SK-N-SH treated with all-trans-retinoic acid at 6 μM for 48 hours (cell line): ENCODE measurements at regions not wholly inside any gene's neighbourhood (a gene's known extent, or its start where the extent isn't known, plus 50 kb on each side); places are given as distances from the start of the nearest gene placed in this dataset.

Source experiments
- ARNTL ChIP-seq: fragments of 450-650 bp; formaldehyde crosslinking; IDR thresholded peaks from 2 replicates; pipeline ENCODE4 v1.5.0; 2020; ENCODE audit warnings: low read depth, mild to moderate bottlenecking, moderate library complexity, borderline replicate concordance
- BACH2 ChIP-seq: fragments of 250-450 bp; sonication (Bioruptor Pico); IDR thresholded peaks from 2 replicates; pipeline ENCODE4 v1.9.0; 2021; ENCODE audit warnings: mild to moderate bottlenecking, borderline replicate concordance
- CSDC2 ChIP-seq: fragments of 250-450 bp; sonication (Bioruptor Pico); IDR thresholded peaks from 2 replicates; pipeline ENCODE4 v1.5.0; 2020; ENCODE audit warnings: mild to moderate bottlenecking, moderate library complexity
- CSRNP3 ChIP-seq: fragments of 250-450 bp; sonication (Bioruptor Pico); IDR thresholded peaks from 2 replicates; pipeline ENCODE4 v1.5.1; 2021; ENCODE audit warnings: mild to moderate bottlenecking, moderate library complexity
- GLIS3 ChIP-seq: fragments of 250-450 bp; sonication (Bioruptor Pico); IDR thresholded peaks from 2 replicates; pipeline ENCODE4 v1.5.0; 2020; ENCODE audit warnings: mild to moderate bottlenecking, moderate library complexity
- ISL1 ChIP-seq: fragments of 250-450 bp; sonication (Bioruptor Pico); IDR thresholded peaks from 2 replicates; pipeline ENCODE4 v2.1.2; 2022; ENCODE audit warnings: mild to moderate bottlenecking, moderate library complexity
- PATZ1 ChIP-seq: fragments of 250-450 bp; sonication (Bioruptor Pico); IDR thresholded peaks from 2 replicates; pipeline ENCODE4 v1.8.0; 2020; ENCODE audit warnings: mild to moderate bottlenecking, moderate library complexity, borderline replicate concordance
- RARB ChIP-seq: fragments of 250-450 bp; sonication (Bioruptor Pico); IDR thresholded peaks from 2 replicates; pipeline ENCODE4 v1.8.0; 2021; ENCODE audit warnings: mild to moderate bottlenecking, moderate library complexity
- TOX ChIP-seq: fragments of 250-450 bp; sonication (Bioruptor Pico); IDR thresholded peaks from 2 replicates; pipeline ENCODE4 v1.8.0; 2021; ENCODE audit warnings: mild to moderate bottlenecking, moderate library complexity, borderline replicate concordance
- ZC3H10 ChIP-seq: fragments of 250-450 bp; sonication (Bioruptor Pico); IDR thresholded peaks from 2 replicates; pipeline ENCODE4 v1.5.1; 2021; ENCODE audit warnings: mild to moderate bottlenecking, moderate library complexity
- ZFP30 ChIP-seq: fragments of 450-650 bp; formaldehyde crosslinking; IDR thresholded peaks from 2 replicates; pipeline ENCODE4 v1.5.0; 2022; ENCODE audit warnings: mild to moderate bottlenecking, moderate library complexity
- TF ChIP-seq, protein P1 (sequence below): fragments of 250-450 bp; sonication (Bioruptor Pico); IDR thresholded peaks from 2 replicates; pipeline ENCODE4 v1.8.0; 2021; ENCODE audit warnings: low read depth, mild to moderate bottlenecking, moderate library complexity, borderline replicate concordance

- TF ChIP-seq CSDC2 (CRISPR knock-in tag), result no peak
- 0 out of 2 replicates have a peak, but pooled peaks have one; percentile 37 for TF ChIP-seq PATZ1 (CRISPR knock-in tag)
- TF ChIP-seq RARB, result peak; percentile 16; the same call in 1 of the 2 replicates
- TF ChIP-seq BACH2 (CRISPR knock-in tag), result no peak
- TF ChIP-seq ARNTL (CRISPR knock-in tag), result no peak
- TF ChIP-seq GLIS3 (CRISPR knock-in tag), result no peak
- TF ChIP-seq TOX (CRISPR knock-in tag), result no peak; the same call in 1 of the 2 replicates
- peak; percentile 42; the same call in 1 of the 2 replicates for TF ChIP-seq ISL1 (CRISPR knock-in tag)
- TF ChIP-seq ZC3H10 (CRISPR knock-in tag), result 0 out of 2 replicates have a peak, but pooled peaks have one; percentile 36
- TF ChIP-seq CSRNP3 (CRISPR knock-in tag), result no peak
- TF ChIP-seq, protein P1, sequence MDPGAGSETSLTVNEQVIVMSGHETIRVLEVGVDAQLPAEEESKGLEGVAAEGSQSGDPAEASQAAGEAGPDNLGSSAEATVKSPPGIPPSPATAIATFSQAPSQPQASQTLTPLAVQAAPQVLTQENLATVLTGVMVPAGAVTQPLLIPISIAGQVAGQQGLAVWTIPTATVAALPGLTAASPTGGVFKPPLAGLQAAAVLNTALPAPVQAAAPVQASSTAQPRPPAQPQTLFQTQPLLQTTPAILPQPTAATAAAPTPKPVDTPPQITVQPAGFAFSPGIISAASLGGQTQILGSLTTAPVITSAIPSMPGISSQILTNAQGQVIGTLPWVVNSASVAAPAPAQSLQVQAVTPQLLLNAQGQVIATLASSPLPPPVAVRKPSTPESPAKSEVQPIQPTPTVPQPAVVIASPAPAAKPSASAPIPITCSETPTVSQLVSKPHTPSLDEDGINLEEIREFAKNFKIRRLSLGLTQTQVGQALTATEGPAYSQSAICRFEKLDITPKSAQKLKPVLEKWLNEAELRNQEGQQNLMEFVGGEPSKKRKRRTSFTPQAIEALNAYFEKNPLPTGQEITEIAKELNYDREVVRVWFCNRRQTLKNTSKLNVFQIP (CRISPR knock-in tag), result no peak
- TF ChIP-seq ZFP30 (CRISPR knock-in tag), result no peak
Observed at GRCh38 chr9:99445371-99445891, 223.3 kb downstream of the SEC61B start.
